C4-2B (cell line): ENCODE measurements at regions not wholly inside any gene's neighbourhood (a gene's known extent, or its start where the extent isn't known, plus 50 kb on each side); places are given as distances from the start of the nearest gene placed in this dataset.

Source experiments
- H3K27ac ChIP-seq: fragments of 450-650 bp; 2 replicates; pipeline ENCODE4 v1.5.1; 2017
- CTCF ChIP-seq: fragments of 450-650 bp; conservative IDR thresholded peaks from 2 replicates; pipeline ENCODE4 v1.5.1; 2017; ENCODE audit warnings: mild to moderate bottlenecking
- ZFX ChIP-seq: fragments of 450-650 bp; IDR thresholded peaks from 2 replicates; pipeline ENCODE4 v1.6.1; 2017

GRCh38 chr7:1346851-1347250 lies 112.4 kb downstream of the MICALL2 start:
- no peak overlapping the region for H3K27ac ChIP-seq
- no peak for TF ChIP-seq ZFX

- TF ChIP-seq ZFX = no peak
- TF ChIP-seq CTCF = no peak
- H3K27ac ChIP-seq = no peak overlapping the region
Observed at GRCh38 chr7:1348096-1348822, 111.0 kb downstream of the MICALL2 start.

GRCh38 chr7:1348823-1349335 lies 110.4 kb downstream of the MICALL2 start:
- TF ChIP-seq CTCF (no peak), ZFX (no peak)

GRCh38 chr7:1349351-1349761 lies 109.9 kb downstream of the MICALL2 start:
- TF ChIP-seq CTCF = no peak
- TF ChIP-seq ZFX = no peak
- H3K27ac ChIP-seq = no peak overlapping the region

More at GRCh38 chr7:1348823-1349335, 110.4 kb downstream of the MICALL2 start:
- H3K27ac ChIP-seq = no peak overlapping the region

- no peak overlapping the region for H3K27ac ChIP-seq
- TF ChIP-seq ZFX (no peak), CTCF (no peak)
Observed at GRCh38 chr7:1351881-1352625, 107.2 kb downstream of the MICALL2 start.

- no peak for TF ChIP-seq ZFX
- TF ChIP-seq CTCF = no peak
- H3K27ac ChIP-seq = no peak overlapping the region
Observed at GRCh38 chr7:1352656-1353271, 106.5 kb downstream of the MICALL2 start.

GRCh38 chr7:1354661-1355567 lies 104.4 kb downstream of the MICALL2 start:
- no peak overlapping the region for H3K27ac ChIP-seq
- TF ChIP-seq CTCF (no peak), ZFX (no peak)
